ENCODE measurements at regions not wholly inside any gene's neighbourhood (a gene's known extent, or its start where the extent isn't known, plus 50 kb on each side); places are given as distances from the start of the nearest gene placed in this dataset.

GRCh38 chr17:5675625-5676421, 91.5 kb upstream of the NLRP1 start:
- H3K4me1 ChIP-seq: no peaks in the 10 kb centered on the region
- no peak for DNase-seq (ENCODE audit: low spot score in 2 of 2)
- no peaks in the 10 kb centered on the region for H3K27me3 ChIP-seq (ENCODE audit: low read depth)
- no peaks in the 10 kb centered on the region for H3K36me3 ChIP-seq (replicated peaks)
- H3K4me3 ChIP-seq: no peak overlapping the region
- in situ Hi-C loops (cut with MboI; ENCODE audit: low sequenced_read_pairs): no loop called here
- no peaks in the 10 kb centered on the region for H3K9me3 ChIP-seq

GRCh38 chr17:5677620-5678019, 93.3 kb upstream of the NLRP1 start:
- Histone ChIP-seq H3K4me3 (no peak overlapping the region), H3K36me3 (replicated peaks) (no peaks in the 10 kb centered on the region), H3K4me1 (no peaks in the 10 kb centered on the region), H3K27me3 (ENCODE audit: low read depth) (no peaks in the 10 kb centered on the region), H3K9me3 (no peaks in the 10 kb centered on the region)
- DNase-seq (ENCODE audit: low spot score in 2 of 2): no peak
- in situ Hi-C loops (cut with MboI; ENCODE audit: low sequenced_read_pairs): no loop called here

- DNase-seq (ENCODE audit: low spot score in 2 of 2): no peak
- H3K27me3 ChIP-seq (ENCODE audit: low read depth): no peaks in the 10 kb centered on the region
- in situ Hi-C loops (cut with MboI; ENCODE audit: low sequenced_read_pairs): no loop called here
- no peaks in the 10 kb centered on the region for H3K4me1 ChIP-seq
- no peaks in the 10 kb centered on the region for H3K9me3 ChIP-seq
- H3K36me3 ChIP-seq (replicated peaks): no peaks in the 10 kb centered on the region
- no peak overlapping the region for H3K4me3 ChIP-seq
Observed at GRCh38 chr17:5678171-5678570, 93.9 kb upstream of the NLRP1 start.

- no peaks in the 10 kb centered on the region for H3K27me3 ChIP-seq (ENCODE audit: low read depth)
- DNase-seq (ENCODE audit: low spot score in 2 of 2): no peak
Observed at GRCh38 chr17:5680766-5681165, 96.5 kb upstream of the NLRP1 start.

GRCh38 chr17:5683241-5683640, 98.9 kb upstream of the NLRP1 start:
- DNase-seq (ENCODE audit: low spot score in 2 of 2): no peak
- Histone ChIP-seq H3K4me1 (no peaks in the 10 kb centered on the region), H3K36me3 (replicated peaks) (no peaks in the 10 kb centered on the region), H3K27me3 (ENCODE audit: low read depth) (no peaks in the 10 kb centered on the region), H3K4me3 (no peak overlapping the region), H3K9me3 (no peaks in the 10 kb centered on the region)
- in situ Hi-C loops (cut with MboI; ENCODE audit: low sequenced_read_pairs): no loop called here

More at GRCh38 chr17:5680766-5681165, 96.5 kb upstream of the NLRP1 start:
- Histone ChIP-seq H3K9me3 (no peaks in the 10 kb centered on the region), H3K4me1 (no peaks in the 10 kb centered on the region), H3K4me3 (no peak overlapping the region), H3K36me3 (replicated peaks) (no peaks in the 10 kb centered on the region)
- in situ Hi-C loops (cut with MboI; ENCODE audit: low sequenced_read_pairs): no loop called here

GRCh38 chr17:5686074-5686635, 101.8 kb upstream of the NLRP1 start:
- DNase-seq (ENCODE audit: low spot score in 2 of 2): no peak
- in situ Hi-C loops (cut with MboI; ENCODE audit: low sequenced_read_pairs): no loop called here
- Histone ChIP-seq H3K36me3 (replicated peaks) (no peaks in the 10 kb centered on the region), H3K9me3 (no peaks in the 10 kb centered on the region), H3K27me3 (ENCODE audit: low read depth) (no peaks in the 10 kb centered on the region), H3K4me1 (no peaks in the 10 kb centered on the region), H3K4me3 (no peak overlapping the region)

GRCh38 chr17:5687646-5688045, 103.3 kb upstream of the NLRP1 start:
- H3K27me3 ChIP-seq (ENCODE audit: low read depth): no peaks in the 10 kb centered on the region
- no peaks in the 10 kb centered on the region for H3K4me1 ChIP-seq
- in situ Hi-C loops (cut with MboI; ENCODE audit: low sequenced_read_pairs): no loop called here
- no peak for DNase-seq (ENCODE audit: low spot score in 2 of 2)
- H3K4me3 ChIP-seq: no peak overlapping the region
- H3K36me3 ChIP-seq (replicated peaks): no peaks in the 10 kb centered on the region
- no peaks in the 10 kb centered on the region for H3K9me3 ChIP-seq

- no peaks in the 10 kb centered on the region for H3K36me3 ChIP-seq (replicated peaks)
- H3K9me3 ChIP-seq: no peaks in the 10 kb centered on the region
- H3K4me3 ChIP-seq: no peak overlapping the region
- H3K4me1 ChIP-seq: no peaks in the 10 kb centered on the region
- in situ Hi-C loops (cut with MboI; ENCODE audit: low sequenced_read_pairs): no loop called here
- H3K27me3 ChIP-seq (ENCODE audit: low read depth): no peaks in the 10 kb centered on the region
- no peak for DNase-seq (ENCODE audit: low spot score in 2 of 2)
Observed at GRCh38 chr17:5693821-5694220, 109.5 kb upstream of the NLRP1 start.

- Histone ChIP-seq H3K4me1 (no peaks in the 10 kb centered on the region), H3K36me3 (replicated peaks) (no peaks in the 10 kb centered on the region), H3K4me3 (no peak overlapping the region), H3K27me3 (ENCODE audit: low read depth) (no peaks in the 10 kb centered on the region), H3K9me3 (no peaks in the 10 kb centered on the region)
- peak; percentile 21 to 45 for DNase-seq (ENCODE audit: low spot score in 2 of 2)
- in situ Hi-C loops (cut with MboI; ENCODE audit: low sequenced_read_pairs): no loop called here
Observed at GRCh38 chr17:5694551-5694950, 110.2 kb upstream of the NLRP1 start.

GRCh38 chr17:5695480-5695879, 111.2 kb upstream of the NLRP1 start:
- DNase-seq (ENCODE audit: low spot score in 2 of 2): no peak
- H3K27me3 ChIP-seq (ENCODE audit: low read depth): no peaks in the 10 kb centered on the region
- H3K4me1 ChIP-seq: no peaks in the 10 kb centered on the region
- in situ Hi-C loops (cut with MboI; ENCODE audit: low sequenced_read_pairs): no loop called here
- H3K4me3 ChIP-seq: no peak overlapping the region
- no peaks in the 10 kb centered on the region for H3K9me3 ChIP-seq
- H3K36me3 ChIP-seq (replicated peaks): no peaks in the 10 kb centered on the region

- H3K4me1 ChIP-seq: no peaks in the 10 kb centered on the region
- H3K27me3 ChIP-seq (ENCODE audit: low read depth): no peaks in the 10 kb centered on the region
- no peaks in the 10 kb centered on the region for H3K9me3 ChIP-seq
- no peaks in the 10 kb centered on the region for H3K36me3 ChIP-seq (replicated peaks)
- in situ Hi-C loops (cut with MboI; ENCODE audit: low sequenced_read_pairs): no loop called here
- H3K4me3 ChIP-seq: no peak overlapping the region
- DNase-seq (ENCODE audit: low spot score in 2 of 2): no peak
Observed at GRCh38 chr17:5698959-5699358, 114.7 kb upstream of the NLRP1 start.

- in situ Hi-C loops (cut with MboI; ENCODE audit: low sequenced_read_pairs): loop anchor here (10.0 kb wide), 1 partner anchor 65 kb away; no protein-coding TSS in a partner anchor
- Histone ChIP-seq H3K4me3 (no peak overlapping the region), H3K4me1 (no peaks in the 10 kb centered on the region), H3K27me3 (ENCODE audit: low read depth) (no peaks in the 10 kb centered on the region), H3K9me3 (no peaks in the 10 kb centered on the region), H3K36me3 (replicated peaks) (no peaks in the 10 kb centered on the region)
- no peak for DNase-seq (ENCODE audit: low spot score in 2 of 2)
Observed at GRCh38 chr17:5699814-5700213, 115.5 kb upstream of the NLRP1 start.

GRCh38 chr17:5700745-5701144, 116.4 kb upstream of the NLRP1 start:
- Histone ChIP-seq H3K36me3 (replicated peaks) (no peaks in the 10 kb centered on the region), H3K9me3 (no peaks in the 10 kb centered on the region), H3K27me3 (ENCODE audit: low read depth) (no peaks in the 10 kb centered on the region), H3K4me1 (no peaks in the 10 kb centered on the region), H3K4me3 (no peak overlapping the region)
- in situ Hi-C loops (cut with MboI; ENCODE audit: low sequenced_read_pairs): loop anchor here (10.0 kb wide), 1 partner anchor 64 kb away; no protein-coding TSS in a partner anchor
- DNase-seq (ENCODE audit: low spot score in 2 of 2): no peak

- Histone ChIP-seq H3K36me3 (replicated peaks) (no peaks in the 10 kb centered on the region), H3K9me3 (no peaks in the 10 kb centered on the region), H3K4me3 (no peak overlapping the region), H3K27me3 (ENCODE audit: low read depth) (no peaks in the 10 kb centered on the region), H3K4me1 (no peaks in the 10 kb centered on the region)
- in situ Hi-C loops (cut with MboI; ENCODE audit: low sequenced_read_pairs): loop anchor here (10.0 kb wide), 1 partner anchor 63 kb away; no protein-coding TSS in a partner anchor
- no peak for DNase-seq (ENCODE audit: low spot score in 2 of 2)
Observed at GRCh38 chr17:5701381-5701780, 117.1 kb upstream of the NLRP1 start.

Measured in HAP-1 (cell line).